GM18502 (cell line): ENCODE measurements at regions not wholly inside any gene's neighbourhood (a gene's known extent, or its start where the extent isn't known, plus 50 kb on each side); places are given as distances from the start of the nearest gene placed in this dataset.

Experiments
- ATAC-seq: cut with Tn5 transposase; IDR thresholded peaks from one replicate; pipeline ENCODE4 v1.9.1; 2021; ENCODE audit warnings: mild to moderate bottlenecking; ENCODE audit not compliant: unreplicated experiment, poor library complexity

DNA sequence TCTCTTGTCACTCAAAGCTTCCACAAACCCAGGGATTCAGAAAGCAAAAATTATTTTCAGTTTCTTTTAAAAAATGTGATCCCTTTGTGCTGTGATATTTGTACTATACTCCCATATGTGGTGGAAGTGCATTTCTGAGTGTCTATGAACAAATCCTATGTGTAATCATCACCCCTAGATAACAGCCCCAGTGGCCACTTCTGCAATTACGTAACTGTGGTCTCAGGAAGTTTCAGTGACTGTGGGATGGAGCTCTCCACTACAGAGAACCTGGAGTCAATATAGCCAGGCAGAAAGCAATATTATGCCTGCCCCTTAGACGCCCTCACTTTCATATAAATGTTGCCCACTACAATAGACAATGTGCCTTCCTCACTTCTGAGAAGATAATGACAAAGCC, 1101.7 kb upstream of the GHITM start:
- ATAC-seq: no peak

DNA sequence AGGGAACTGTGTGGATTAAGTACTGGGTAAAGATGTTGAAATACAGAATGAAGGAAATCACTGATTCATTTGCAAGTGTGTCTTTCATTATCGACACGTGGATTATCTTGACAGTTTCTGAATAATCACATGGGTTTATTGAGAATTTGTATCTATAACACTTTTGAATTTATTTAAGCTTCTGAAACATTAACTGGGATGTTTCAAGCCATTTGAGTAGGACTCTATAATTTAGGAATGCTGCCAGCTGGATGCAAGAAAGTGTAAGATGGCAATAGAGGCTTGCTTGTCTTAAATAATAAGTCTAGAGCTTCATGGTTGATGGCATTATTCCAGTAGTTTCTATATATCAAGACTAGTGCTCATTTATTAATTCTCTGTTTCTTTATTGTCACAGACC, 1100.7 kb upstream of the GHITM start:
- no peak for ATAC-seq

DNA sequence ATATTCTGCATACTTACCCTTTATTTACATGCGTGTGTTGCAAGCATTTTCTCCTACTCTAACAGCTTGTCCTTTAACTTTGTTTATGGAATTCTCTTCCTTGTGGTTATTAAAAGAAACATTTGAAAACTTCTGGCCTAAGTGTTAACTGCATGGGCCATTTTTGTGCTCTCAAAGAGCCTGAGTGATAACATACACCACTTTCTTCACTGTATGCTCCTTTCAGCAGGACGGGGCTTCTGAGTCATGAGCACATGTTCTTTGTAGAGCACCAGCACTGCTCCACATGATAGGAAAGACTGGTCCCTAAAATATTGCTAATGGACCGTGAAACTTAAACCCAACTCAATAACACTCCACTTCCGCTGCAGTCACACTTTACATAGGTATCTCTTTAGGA, 1093.6 kb upstream of the GHITM start:
- no peak for ATAC-seq

DNA sequence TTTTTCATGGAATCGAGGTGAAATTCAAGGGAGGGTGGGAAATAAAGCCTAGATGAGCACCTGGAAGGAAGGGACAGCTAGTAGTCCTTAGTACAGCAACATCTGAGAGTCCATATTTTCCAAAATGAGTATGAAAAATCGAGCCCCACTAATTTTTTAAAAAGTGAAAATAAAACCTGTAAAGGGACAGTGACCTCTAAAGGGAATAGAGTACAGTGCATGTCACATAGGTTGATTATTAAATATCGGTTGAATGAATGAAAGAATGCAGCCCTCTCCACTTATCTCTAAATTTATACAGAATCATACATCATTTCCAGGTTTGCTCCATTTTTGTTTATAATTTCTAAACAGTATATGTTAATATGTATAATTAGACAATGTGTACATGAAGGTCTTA, 1088.5 kb upstream of the GHITM start:
- no peak for ATAC-seq

DNA sequence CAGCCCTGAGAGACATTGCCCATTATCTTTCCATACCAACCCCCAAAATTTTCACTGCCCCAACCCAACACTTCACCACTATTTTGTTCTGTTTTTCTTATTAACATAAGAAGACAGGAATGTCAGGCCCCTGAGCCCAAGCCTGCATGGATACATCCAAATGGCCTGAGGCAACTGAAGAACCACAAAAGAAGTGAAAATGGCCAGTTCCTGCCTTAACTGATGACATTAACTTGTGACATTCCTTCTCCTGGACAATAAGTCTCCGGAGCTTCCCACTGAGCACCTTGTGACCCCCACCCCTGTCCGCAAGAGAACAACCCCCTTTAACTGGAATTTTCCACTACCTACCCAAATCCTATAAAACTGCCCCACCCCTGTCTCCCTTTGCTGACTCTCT, 1076.4 kb upstream of the GHITM start:
- ATAC-seq: no peak

DNA sequence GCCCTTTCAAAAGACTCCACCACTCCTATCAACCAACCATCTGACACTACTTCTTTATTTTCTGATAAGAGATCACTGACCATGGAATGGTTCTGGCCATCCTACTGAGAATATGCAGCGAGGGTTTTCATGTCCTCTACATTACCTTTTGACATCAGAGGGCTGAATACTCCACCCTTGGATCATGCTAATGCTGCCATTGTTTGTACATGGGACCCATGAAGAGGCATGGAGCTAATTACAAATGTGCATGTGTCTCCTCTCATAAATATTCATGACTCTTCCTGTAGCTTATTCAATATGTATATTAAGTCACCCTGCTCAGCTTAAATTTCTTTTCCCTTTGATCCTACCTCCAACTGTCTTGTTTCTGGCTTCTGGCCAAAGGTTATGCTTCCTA, 1065.8 kb upstream of the GHITM start:
- ATAC-seq: no peak

DNA sequence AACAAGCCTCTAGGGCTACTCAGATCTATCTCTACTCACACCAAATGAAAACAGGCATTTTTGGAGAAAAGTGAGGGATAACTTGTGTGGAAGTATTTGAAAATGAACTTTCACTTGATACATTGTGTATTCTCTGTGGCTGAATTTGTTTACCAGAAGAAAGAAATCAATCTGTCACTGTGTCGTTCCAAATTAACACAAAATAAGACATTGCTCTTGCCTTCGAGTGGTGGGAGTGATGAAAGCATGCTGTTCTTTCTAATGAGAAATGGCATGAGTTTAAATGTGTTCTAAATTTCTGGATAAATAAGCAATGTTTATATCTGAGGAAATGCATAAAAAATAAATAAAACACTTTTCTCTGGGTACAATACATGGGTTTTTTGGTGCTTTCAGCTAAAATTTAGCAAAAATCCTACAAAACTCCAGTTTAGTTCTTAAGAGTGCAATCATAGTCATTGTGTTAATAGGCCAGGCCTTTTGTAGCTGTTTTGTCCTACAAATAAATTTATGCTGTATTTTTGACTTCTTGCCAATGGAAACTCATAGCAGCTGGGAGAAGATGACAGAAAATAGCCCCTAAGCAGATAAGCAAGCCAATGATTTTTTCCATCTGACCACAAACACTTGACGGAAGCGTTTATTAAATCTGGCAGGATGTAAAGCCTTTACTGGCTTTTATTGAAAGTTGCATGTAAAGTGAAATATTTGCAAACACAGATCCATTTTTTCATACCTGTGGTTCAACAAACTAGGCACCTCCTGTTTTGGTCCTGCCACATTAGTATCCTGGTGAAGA, 1064.1 kb upstream of the GHITM start:
- no peak for ATAC-seq

DNA sequence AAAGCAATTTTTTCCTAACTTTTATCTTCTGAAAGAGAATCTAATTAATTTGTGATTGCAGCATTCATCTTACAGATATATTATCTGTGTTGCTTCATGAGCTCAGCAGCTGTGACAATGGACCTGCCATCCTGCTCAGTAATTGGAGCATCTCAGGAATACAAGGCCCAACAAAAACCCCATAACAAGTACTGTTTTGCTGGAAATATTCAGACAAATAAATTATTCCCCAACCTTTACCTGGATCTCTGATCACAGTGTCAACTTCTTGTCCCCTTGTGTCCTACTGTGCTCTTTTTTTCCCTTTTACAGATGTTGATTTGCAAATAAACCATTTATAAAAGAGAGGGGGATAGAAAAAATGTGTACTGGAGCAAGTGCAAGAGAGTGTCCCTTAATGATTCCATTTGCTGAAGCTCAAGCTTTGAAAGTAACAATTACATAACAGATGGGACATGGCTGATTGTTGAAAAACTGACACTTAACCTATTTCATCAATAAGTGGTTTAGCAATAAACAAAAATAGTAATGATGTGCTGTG, 1063.4 kb upstream of the GHITM start:
- ATAC-seq: no peak

DNA sequence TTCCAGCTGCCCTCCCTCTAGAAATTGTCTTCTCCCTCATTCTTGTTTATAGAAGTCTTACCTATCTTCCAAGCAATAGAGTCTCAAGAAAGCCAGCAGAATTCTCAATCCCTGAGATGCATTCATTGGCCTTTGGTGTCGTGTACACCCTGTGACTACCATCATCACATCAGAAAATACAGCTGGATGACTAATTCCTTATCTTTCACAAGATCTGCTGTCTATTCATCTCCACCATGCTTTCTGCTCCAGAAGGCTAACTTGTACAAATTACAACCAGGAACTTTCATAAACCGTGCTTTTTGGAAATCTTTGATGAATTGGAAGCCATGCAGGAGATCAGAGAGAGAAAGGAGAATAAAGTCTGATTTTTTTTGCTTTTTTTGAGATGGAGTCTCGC, 1062.9 kb upstream of the GHITM start:
- no peak for ATAC-seq

DNA sequence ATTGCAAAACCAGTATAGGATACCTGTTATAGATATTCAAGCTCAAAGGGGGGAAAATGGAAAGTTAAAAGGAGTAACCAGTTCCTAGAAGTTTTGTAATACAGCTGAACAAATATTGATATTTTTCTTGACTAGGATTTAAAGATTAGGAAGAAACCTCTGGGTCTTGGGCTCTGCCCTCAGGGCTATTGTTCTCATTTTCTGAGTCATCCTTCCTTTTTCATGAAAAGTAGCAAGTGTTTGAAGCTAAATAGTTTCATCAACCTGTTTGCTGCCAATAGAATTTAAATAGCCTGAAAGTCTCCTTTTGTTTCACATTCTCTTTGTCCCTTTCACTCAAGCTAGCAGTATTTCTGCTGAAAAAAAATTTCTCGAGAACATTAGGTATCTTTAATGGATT, 1061.1 kb upstream of the GHITM start:
- no peak for ATAC-seq

DNA sequence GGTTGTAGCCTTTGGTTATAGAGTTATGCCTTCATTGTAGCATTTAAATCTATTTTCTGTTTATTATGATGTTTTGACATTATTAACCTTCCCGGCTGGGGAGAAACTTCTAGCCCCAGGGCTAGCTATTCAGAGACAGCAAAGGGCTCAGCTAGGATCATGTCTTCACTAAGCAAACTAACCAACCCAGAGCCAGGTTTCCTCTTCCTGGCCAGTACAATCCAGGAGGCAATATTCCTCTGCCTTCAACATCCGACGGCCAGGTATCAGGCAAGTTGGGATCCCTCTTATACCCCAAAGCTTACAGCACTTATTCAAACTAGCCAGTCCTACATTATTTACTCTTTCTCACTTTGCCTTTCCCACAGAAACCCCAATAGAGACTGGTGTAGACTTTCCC, 1060.7 kb upstream of the GHITM start:
- no peak for ATAC-seq

DNA sequence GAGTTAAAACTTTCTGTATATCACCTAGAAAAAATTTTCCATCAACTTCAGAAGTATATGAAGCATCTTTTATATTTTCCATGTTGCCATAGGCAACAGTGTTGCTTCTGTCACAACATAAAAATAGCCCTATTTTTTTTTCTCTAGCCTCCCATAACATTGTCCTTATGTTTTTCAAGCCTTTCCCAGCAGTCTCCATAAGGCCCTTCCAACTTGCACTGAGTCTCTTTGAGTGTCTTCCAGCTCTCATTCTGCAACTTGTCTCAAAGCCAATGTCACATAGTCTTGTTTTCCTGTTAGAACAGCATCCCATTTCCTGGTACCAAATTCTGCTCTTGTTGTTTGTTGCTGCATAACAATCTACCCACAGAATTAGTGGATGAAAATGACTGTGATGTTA, 1055.5 kb upstream of the GHITM start:
- no peak for ATAC-seq

DNA sequence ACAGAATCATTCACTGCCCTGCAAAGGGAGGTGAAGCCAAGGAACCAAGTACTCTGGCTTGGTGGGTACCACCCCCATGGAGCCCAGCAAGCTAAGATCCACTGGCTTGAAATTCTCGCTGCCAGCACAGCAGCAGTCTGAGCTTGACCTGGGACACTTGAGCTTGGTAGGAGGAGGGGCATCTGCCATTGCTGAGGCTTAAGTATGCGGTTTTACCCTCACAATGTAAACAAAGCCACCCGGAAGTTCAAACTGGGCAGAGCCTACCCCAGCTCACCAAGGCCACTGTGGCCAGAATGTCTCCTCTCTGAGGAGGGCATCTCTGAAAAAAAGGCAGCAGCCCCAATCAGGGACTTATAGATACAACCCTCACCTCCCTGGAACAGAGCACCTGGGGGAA, 1050.0 kb upstream of the GHITM start:
- no peak for ATAC-seq

DNA sequence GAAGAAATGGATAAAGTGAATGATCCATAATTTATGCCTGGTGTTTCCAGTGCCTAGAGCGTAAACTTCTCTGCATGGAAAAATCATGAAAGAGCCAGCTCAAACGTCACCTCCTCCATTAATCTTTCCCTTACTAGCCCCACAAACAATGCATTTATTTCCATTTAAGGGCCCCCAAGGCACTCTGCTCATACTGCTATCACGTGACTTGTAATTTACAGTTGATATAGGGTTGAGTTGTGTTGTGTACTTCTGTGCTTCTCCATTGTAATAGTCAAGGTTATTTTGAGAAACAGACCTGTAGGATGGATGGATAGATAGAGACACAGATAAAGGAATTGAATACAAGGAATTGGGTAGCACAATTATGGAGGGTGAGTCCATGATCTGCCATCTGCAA, 1034.7 kb upstream of the GHITM start:
- no peak for ATAC-seq

DNA sequence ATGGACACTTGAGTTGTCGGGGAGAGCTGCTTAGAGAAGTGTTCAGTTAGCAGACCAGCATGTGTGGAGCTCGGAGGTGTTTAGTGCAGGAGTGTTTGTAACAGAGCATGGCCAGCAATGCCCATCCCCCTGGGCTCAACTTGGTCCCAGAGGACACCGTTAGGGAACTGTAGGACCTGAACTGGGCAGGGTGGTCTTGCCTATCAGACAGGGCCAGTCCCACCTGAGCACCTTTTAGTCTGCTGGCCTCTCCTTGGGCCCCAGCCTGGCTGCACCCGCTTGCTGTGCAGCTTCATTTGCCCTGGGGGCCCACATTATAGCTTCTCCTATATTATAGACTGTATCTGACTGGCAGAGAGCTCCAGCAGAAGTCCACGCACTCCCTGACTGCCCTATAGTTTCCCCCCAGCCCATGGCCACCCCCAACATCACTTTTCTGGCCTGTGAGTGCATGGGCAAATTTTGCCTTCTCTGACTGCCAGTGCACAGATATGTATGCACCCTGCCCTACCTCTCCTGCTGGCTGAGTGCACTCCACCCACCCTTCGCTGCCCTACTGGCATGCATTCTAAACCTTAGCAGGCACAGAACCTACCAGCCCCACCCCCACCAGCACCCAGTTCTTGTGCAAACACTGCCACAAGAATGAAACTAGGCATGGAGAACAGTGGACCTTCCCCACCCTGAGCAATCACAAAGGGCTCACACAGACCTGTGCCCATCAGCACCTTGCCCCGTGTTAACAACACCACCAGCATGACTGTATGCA, 1030.6 kb upstream of the GHITM start:
- no peak for ATAC-seq

DNA sequence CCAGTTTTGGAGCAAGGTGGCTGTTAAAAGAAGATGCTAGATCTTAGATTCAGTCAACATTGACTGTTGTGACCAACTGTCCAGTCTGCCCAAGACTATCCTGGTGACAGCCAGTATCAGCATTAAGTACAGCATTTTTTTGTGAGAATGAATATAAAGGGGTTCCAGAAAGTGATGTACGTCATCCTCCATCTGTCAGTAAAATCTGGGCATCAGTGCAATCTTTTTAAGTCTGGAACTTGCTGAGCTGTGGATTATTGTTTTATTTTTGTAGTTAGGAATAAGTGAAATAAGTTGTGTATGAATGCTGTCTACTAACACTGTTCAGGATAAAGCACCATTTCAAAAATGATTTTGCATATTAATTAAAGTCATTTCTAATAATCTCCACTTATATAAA, 1020.0 kb upstream of the GHITM start:
- ATAC-seq: no peak

DNA sequence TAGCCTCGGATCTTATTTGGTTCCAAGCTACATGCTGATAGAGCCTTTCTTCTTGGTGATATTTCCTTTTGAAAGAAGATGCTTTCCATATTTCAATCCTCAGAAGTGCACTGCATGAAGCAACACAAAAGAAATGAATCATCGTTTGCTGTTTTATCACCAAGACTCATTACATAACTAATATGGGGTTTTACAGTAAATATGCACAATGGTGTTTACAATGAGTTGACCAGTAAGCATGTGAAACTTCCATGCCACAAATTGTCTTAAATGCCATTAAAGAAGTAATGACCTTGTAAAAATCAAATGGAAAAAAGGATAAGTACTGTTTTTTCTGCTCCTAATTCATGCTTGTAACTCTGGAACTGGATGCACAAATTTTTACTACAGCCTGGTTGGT, 1017.0 kb upstream of the GHITM start:
- no peak for ATAC-seq

DNA sequence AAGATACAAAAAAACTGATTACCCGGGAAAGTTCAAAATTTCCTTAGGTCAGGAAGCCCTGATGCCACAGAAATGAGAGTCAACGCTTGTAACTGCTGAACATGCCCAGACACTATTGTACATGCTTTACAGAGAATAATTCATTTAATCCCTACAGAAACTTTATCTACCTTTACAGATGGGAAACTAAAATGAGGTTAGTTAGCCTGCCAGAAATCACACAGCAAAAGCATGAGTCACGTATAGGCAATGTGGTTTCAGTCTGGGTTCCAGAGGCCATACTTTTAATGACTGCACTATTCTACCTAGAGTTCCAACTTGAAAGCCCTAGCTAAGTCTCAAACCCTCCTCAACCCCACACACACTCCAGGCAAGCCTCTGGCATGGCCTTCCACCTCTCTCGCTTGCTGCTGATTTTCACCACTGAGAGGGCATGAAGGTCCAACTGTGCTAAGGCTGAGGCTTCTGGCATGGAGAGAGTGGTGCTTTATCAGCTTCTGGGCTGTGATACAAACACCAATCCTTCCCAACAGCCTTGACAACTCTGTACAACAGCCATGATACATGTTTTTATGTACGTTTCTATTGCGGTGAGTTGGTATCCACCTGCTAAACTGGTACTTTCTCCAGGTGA, 1011.2 kb upstream of the GHITM start:
- no peak for ATAC-seq

DNA sequence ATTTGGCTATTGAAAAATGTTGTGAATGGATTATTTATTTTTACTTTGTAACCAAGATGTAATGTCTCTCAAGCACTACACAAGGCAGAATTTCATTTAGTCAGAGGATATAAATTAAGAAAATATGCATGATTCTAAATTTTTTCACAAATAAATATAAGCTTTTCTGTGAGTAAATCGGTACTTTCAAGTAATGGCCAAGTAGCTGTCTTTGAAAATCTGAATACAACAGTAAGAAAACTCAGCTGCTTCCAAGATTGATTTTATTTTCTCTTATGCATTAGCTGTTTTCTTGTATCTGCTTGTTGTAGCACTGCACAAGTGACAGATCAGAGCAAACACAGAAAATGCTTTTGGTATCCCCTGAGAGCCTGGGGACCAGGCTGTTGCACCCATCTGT, 998.5 kb upstream of the GHITM start:
- ATAC-seq: no peak

DNA sequence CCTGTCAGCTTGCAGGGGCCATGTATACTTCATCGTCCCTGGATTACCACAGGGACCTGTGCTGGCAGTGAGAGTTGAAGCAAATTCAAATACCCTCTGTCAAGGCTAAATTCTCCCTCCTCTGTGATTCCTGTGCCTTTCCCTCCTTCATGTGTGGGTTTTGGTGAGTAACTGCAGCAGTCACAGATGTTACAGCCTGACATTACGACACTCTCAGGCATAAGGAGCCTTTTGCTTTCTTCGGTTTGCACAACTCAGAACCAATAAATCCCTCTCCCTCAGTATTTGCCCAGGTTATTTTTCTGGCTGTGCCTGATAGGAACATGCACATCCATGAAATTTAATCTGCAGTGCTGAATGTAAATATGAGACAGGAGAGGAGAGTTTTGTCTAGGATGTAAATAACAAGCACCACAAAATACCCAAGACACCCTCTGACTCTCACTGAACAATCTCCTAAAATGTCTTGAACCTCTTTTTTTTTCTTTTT, 997.2 kb upstream of the GHITM start:
- ATAC-seq: no peak

DNA sequence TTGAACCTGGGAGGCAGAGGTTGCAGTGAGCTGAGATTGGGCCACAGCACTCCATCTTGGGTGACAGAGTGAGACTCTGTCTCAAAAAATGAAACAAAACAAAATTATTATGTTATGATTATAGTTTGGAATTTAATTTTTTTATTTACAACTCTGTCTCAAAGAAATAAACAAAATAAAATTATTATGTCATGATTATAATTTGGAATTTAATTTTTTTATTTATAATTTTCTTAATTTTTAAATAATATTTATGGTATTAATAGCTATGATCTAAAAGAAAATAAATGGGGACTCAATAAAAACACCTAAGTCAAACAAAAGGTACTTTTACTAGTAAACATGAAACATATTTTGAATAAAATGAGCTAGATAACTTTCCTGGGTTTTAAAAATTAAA, 994.8 kb upstream of the GHITM start:
- no peak for ATAC-seq
